ENCODE measurements at regions not wholly inside any gene's neighbourhood (a gene's known extent, or its start where the extent isn't known, plus 50 kb on each side); places are given as distances from the start of the nearest gene placed in this dataset.
A peak's percentile ranks its signal among the peaks of the same experiment; 100 is the strongest.

DNA sequence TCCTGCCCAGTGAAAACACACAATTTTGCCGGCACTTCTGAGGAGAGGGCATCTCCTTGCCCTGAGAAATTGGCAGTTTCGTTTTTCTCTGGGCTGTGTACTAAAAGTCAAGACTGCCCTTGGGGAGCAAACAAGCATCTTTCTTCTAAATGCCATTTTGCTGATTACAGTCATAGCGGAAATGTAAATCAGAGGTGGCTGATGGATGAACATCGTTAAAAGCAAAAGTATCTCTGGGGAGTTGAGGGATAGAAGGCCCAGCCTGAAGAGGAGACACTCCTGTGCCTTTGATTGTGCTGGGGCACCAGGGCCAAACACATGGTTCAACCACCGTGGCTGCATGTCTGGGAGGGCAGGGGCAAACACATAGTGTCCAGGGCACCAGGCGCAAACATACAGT, 49.8 kb downstream of the ABCC12 start:
- FAIRE-seq (no peak), DNase-seq (no peak), ATAC-seq (no peak)
- no peak overlapping the region for H3K27ac ChIP-seq
- no peak overlapping the region for H3K4me3 ChIP-seq
- no peaks in the 10 kb centered on the region for H3K9me3 ChIP-seq
- intact Hi-C loops (cut with DNase I): no loop called here
- no peaks in the 10 kb centered on the region for H3K27me3 ChIP-seq
- no peak for TF ChIP-seq CTCF (IDR thresholded peaks at IDR 0.05)
- WGBS, 2 donors: 83 to 86% methylated on average over 6 of the region's 6 CpGs
- no peaks in the 10 kb centered on the region for H3K36me3 ChIP-seq
- H3K4me1 ChIP-seq: peaks cover 0 to 6% (median 0%) of the 10 kb centered on the region in 3 donors

DNA sequence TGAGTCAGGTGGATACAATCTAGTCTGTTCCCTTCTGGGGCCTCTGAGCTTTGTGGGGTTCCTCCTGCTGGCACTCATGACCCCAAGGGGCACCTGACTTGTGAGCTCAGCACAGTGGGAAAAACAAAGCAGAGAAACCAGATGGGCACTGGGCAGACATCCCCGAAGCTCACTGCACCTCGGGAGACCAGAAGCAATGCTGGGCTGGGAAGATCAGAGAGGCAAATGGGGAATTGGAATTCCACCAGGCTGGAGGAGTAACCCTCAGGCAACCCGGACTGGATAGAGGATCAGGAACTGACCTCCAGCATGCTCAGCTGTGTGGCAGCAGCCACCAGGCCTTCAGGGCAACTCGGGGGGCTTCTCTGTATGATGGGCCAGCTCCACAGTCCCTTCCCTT, 50.3 kb downstream of the ABCC12 start:
- 33 to 40% methylated on average over 4 of the region's 4 CpGs for WGBS, 2 donors
- Histone ChIP-seq H3K4me3 (no peak overlapping the region), H3K36me3 (no peaks in the 10 kb centered on the region), H3K4me1 (peaks cover 0 to 6% (median 0%) of the 10 kb centered on the region in 3 donors), H3K27me3 (no peaks in the 10 kb centered on the region), H3K27ac (no peak overlapping the region), H3K9me3 (no peaks in the 10 kb centered on the region)
- intact Hi-C loops (cut with DNase I): no loop called here
- no peak for FAIRE-seq
- peak in 3 of 4 donors; percentile 27 to 38 (median 30) for ATAC-seq
- peak in 2 of 6 donors; percentile 25 to 35 for DNase-seq
- no peak for TF ChIP-seq CTCF (IDR thresholded peaks at IDR 0.05)

- 64 to 66% methylated on average over 6 of the region's 6 CpGs for WGBS, 2 donors
- H3K4me1 ChIP-seq: peaks cover 0 to 6% (median 0%) of the 10 kb centered on the region in 3 donors
- intact Hi-C loops (cut with DNase I): no loop called here
- H3K27ac ChIP-seq: no peak overlapping the region
- no peak for TF ChIP-seq CTCF (IDR thresholded peaks at IDR 0.05)
- no peaks in the 10 kb centered on the region for H3K9me3 ChIP-seq
- no peak for FAIRE-seq
- ATAC-seq: peak in 2 of 4 donors; percentile 46 to 47
- no peaks in the 10 kb centered on the region for H3K27me3 ChIP-seq
- DNase-seq: no peak
- H3K4me3 ChIP-seq: no peak overlapping the region
- no peaks in the 10 kb centered on the region for H3K36me3 ChIP-seq
These were observed 52.2 kb downstream of the ABCC12 start for GRCh38 chr16:48103591-48103990.

DNA sequence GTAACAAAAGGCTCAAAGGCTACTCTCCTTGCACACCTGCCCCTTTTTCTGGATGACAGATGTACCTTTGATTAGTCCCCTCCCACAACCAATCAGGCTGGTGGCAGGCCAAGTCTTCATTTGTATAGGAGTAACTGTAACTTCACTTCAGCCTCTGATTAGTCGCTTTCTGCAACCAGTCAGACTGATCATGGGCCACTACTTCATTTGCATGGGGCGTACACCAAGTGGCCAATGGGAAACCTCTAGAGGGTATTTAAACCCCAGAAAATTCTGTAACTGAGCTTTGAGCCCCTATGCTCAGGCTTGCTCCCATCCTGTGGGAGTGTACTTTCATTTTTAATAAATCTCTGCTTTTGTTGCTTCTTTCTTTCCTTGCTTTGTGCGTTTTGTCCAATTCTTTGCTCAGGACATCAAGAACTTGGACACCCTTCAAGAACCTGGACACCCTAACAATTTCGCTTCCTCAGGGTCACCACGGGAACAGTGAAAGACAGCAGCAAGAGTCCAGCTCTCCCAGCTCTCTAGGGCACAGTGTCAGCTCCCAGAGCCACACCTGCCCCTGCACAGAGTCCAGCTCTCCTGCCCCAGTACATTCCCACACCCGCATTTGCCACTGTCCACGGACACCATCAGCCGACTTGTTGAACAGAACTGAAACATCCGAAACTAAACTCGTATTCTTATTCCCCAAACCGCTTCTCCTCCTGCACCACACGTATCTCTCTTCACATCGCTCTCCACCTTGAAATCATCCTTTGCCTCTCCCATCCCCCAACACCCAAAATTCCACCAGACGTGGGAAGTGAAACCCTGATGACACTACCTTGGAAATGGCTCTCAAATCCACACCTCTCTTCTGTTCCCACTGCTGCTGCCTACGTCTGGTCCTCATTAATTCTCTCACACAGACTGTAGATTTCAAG, 53.4 kb downstream of the ABCC12 start:
- 78 to 86% methylated on average over 15 of the region's 15 CpGs for WGBS, 2 donors
- intact Hi-C loops (cut with DNase I): no loop called here
- peaks cover 0 to 6% (median 0%) of the 10 kb centered on the region in 3 donors for H3K4me1 ChIP-seq
- no peak overlapping the region for H3K27ac ChIP-seq
- no peak overlapping the region for H3K4me3 ChIP-seq
- no peak for FAIRE-seq
- H3K36me3 ChIP-seq: no peaks in the 10 kb centered on the region
- no peak for DNase-seq
- ATAC-seq: peak in 1 of 4 donors; percentile 26
- H3K27me3 ChIP-seq: no peaks in the 10 kb centered on the region
- no peaks in the 10 kb centered on the region for H3K9me3 ChIP-seq
- TF ChIP-seq CTCF (IDR thresholded peaks at IDR 0.05): no peak

Measured in pancreas (tissue), 10 donors.